22Rv1 (cell line): ENCODE measurements at regions not wholly inside any gene's neighbourhood (a gene's known extent, or its start where the extent isn't known, plus 50 kb on each side); places are given as distances from the start of the nearest gene placed in this dataset.

Experiments
- CTCF ChIP-seq: fragments of 450-650 bp; IDR thresholded peaks from 2 replicates; pipeline ENCODE4 v1.5.1; 2017; ENCODE audit warnings: mild to moderate bottlenecking
- ZFX ChIP-seq: fragments of 450-650 bp; IDR thresholded peaks from 2 replicates; pipeline ENCODE4 v1.6.1; 2017; ENCODE audit warnings: antibody characterized with exemption, borderline replicate concordance

DNA sequence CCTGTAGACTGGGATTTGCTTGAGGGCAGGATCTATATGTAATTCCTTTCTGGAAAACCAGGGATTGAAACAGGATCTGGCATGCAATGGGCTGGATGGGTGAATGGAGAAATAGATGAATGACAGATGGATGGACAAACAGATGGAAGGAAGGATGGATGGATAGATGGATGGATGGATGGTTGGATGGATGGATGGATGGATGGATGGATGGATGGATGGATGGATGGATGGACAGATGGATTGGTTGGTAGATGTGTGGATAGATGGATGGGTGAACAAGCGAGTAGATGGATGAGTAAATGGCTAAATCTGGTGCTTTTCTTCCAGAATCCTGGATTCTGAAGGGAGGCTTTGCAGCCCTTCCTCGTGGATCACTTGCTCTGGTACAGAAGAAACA lies 162.5 kb upstream of the SMIM23 start:
- no peak for TF ChIP-seq CTCF
- no peak for TF ChIP-seq ZFX
